HG02943 (cell line): ENCODE measurements at regions not wholly inside any gene's neighbourhood (a gene's known extent, or its start where the extent isn't known, plus 50 kb on each side); places are given as distances from the start of the nearest gene placed in this dataset.
"Not testable (repeated sequence)": the region's sequence is repeated elsewhere in the genome, so short reads cannot be mapped to it uniquely, and the experiment has no call there.

Experiments
- ATAC-seq: cut with Tn5 transposase; IDR thresholded peaks from one replicate; pipeline ENCODE4 v1.9.1; 2021; ENCODE audit warnings: mild to moderate bottlenecking, low read depth, moderate library complexity; ENCODE audit not compliant: unreplicated experiment

- no peak for ATAC-seq
Observed at GRCh38 chr3:27661797-27662196, 60.3 kb downstream of the EOMES start.

GRCh38 chr3:27659279-27660021, 62.7 kb downstream of the EOMES start:
- peak; percentile 66 for ATAC-seq

- ATAC-seq: no peak
Observed at GRCh38 chr3:27658741-27659140, 63.4 kb downstream of the EOMES start.

GRCh38 chr3:27657871-27658270, 64.3 kb downstream of the EOMES start:
- ATAC-seq: no peak

- ATAC-seq: no peak
Observed at GRCh38 chr3:27657404-27657803, 64.7 kb downstream of the EOMES start.

- no peak for ATAC-seq
Observed at GRCh38 chr3:27656790-27657189, 65.3 kb downstream of the EOMES start.

GRCh38 chr3:27655547-27655946, 66.6 kb downstream of the EOMES start:
- ATAC-seq: no peak

GRCh38 chr3:27653803-27654558, 68.1 kb downstream of the EOMES start:
- no peak for ATAC-seq

- no peak for ATAC-seq
Observed at GRCh38 chr3:27649277-27649676, 72.8 kb downstream of the EOMES start.

GRCh38 chr3:27646896-27647295, 75.2 kb downstream of the EOMES start:
- no peak for ATAC-seq

GRCh38 chr3:27644941-27645340, 77.2 kb downstream of the EOMES start:
- no peak for ATAC-seq

GRCh38 chr3:27643355-27643754, 78.8 kb downstream of the EOMES start:
- no peak for ATAC-seq

- no peak for ATAC-seq
Observed at GRCh38 chr3:27642796-27643195, 79.3 kb downstream of the EOMES start.

- ATAC-seq: no peak
Observed at GRCh38 chr3:27641888-27642601, 80.1 kb downstream of the EOMES start.

GRCh38 chr3:27641271-27641800, 80.8 kb downstream of the EOMES start:
- ATAC-seq: no peak

- ATAC-seq: no peak
Observed at GRCh38 chr3:27639271-27639670, 82.9 kb downstream of the EOMES start.

GRCh38 chr3:27638594-27638993, 83.5 kb downstream of the EOMES start:
- ATAC-seq: no peak

- no peak for ATAC-seq
Observed at GRCh38 chr3:27637346-27637995, 84.7 kb downstream of the EOMES start.

- ATAC-seq: not testable (repeated sequence)
Observed at GRCh38 chr3:27635006-27635405, 87.1 kb downstream of the EOMES start.

GRCh38 chr3:27633224-27633545, 88.9 kb downstream of the EOMES start:
- ATAC-seq: peak; percentile 17
